BLaER1 (cell line): ENCODE measurements at regions not wholly inside any gene's neighbourhood (a gene's known extent, or its start where the extent isn't known, plus 50 kb on each side); places are given as distances from the start of the nearest gene placed in this dataset.
"Not testable (repeated sequence)": the region's sequence is repeated elsewhere in the genome, so short reads cannot be mapped to it uniquely, and the experiment has no call there.

Experiments
- H3K27ac ChIP-seq: shearing (Covaris generic); formaldehyde crosslinking; 2 replicates; pipeline ENCODE4 v1.8.1; 2022
- H3K27me3 ChIP-seq: shearing (Covaris generic); formaldehyde crosslinking; 2 replicates; pipeline ENCODE4 v1.8.1; 2022
- H3K36me3 ChIP-seq: shearing (Covaris generic); formaldehyde crosslinking; 2 replicates; pipeline ENCODE4 v1.8.1; 2022
- H3K4me1 ChIP-seq: shearing (Covaris generic); formaldehyde crosslinking; 2 replicates; pipeline ENCODE4 v1.8.1; 2022
- H3K4me2 ChIP-seq: shearing (Covaris generic); formaldehyde crosslinking; 2 replicates; pipeline ENCODE4 v1.8.1; 2022
- H3K4me3 ChIP-seq: shearing (Covaris generic); formaldehyde crosslinking; 2 replicates; pipeline ENCODE4 v1.8.1; 2022
- H3K9ac ChIP-seq: shearing (Covaris generic); formaldehyde crosslinking; 2 replicates; pipeline ENCODE4 v1.8.1; 2022
- H3K9me3 ChIP-seq: shearing (Covaris generic); formaldehyde crosslinking; 2 replicates; pipeline ENCODE4 v1.8.1; 2022
- H4K20me1 ChIP-seq: shearing (Covaris generic); formaldehyde crosslinking; 2 replicates; pipeline ENCODE4 v1.8.1; 2022
- Cebpa-rat ChIP-seq: shearing (Covaris generic); IDR thresholded peaks from 2 replicates; pipeline ENCODE4 v1.8.1; 2022

DNA sequence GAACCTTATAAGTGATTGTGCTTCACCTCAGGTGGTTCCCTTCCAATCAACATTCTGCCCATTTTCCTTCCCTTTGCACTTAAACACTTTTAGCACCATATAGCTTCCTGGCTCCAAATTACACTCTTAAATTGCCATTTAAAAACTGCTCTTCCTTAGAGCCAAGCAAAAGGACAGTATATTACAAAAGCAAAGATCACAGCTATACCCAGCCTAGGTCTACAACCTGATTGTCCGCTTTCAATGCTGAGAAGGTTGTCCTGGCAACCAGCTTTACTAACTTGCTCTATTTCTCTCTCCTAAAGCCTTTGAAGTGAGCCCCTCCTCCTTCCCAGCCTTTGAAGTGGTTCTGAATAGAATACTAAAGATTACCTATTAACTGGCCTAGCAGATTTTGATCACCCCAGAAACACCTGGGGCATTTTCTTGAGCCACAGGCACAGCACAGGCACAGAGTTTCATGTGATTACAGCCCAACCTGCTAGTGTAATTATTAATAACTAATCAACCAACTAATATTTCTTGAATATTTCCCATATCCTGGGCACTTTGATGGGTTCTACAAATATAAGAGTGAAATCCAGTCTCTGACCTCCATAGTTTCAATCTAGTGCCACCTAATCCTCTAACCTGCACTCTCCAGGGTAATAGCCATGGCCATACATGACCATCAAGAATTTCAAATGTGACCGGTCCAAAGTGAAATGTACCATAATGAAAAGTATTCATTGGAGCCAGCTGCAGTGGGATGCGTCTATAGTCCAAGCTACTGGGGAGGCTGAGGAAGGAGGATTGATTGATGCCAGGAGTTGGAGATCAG is 63.6 kb upstream of the TRIM24 start:
- Histone ChIP-seq H3K4me1 (peaks cover 6% of the 10 kb centered on the region; the same call in 1 of the 2 replicates), H3K27me3 (no peaks in the 10 kb centered on the region), H3K36me3 (no peaks in the 10 kb centered on the region), H3K27ac (no peak overlapping the region), H3K9ac (no peak overlapping the region), H4K20me1 (no peaks in the 10 kb centered on the region), H3K4me2 (no peak overlapping the region), H3K4me3 (no peak overlapping the region), H3K9me3 (peaks cover 5% of the 10 kb centered on the region; the same call in 1 of the 2 replicates)
- TF ChIP-seq Cebpa-rat: no peak

DNA sequence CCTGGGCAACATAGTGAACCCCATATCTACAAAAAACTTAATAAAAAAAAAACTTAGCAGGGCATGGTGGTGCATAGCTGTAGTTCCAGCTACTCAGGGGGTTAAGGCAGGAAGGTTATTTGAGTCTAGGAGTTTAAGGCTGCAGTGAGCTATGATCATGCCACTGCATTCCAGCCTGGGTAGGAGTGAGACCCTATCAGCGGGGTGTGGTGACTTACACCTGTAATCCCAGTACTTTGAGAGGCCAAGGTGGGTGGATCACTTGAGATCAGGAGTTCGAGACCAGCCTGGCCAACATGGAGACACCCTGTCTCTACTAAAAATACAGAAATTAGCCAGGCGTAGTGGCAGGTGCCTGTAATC is 63.0 kb upstream of the TRIM24 start:
- H4K20me1 ChIP-seq, H3K9me3 ChIP-seq, H3K4me2 ChIP-seq, H3K36me3 ChIP-seq, H3K4me1 ChIP-seq, H3K4me3 ChIP-seq, H3K27ac ChIP-seq, H3K27me3 ChIP-seq, H3K9ac ChIP-seq: not testable (repeated sequence)

DNA sequence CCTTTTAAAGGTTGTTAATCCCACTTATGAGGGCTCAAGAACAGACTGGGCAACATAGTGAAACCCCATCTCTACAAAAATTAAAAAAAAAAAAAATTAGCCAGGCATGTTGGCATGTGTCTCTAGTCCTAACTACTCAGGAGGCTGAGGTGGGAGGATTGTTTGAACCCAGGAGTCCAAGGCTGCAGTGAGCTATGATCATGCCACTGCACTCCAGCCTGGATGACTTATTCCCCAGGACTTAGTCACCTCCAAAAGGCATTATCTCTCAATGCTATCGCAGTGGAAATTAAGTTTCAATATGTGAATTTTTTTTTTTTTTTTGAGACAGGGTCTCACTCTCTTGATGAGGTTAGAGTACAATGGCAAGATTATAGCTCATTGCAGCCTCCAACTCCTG is 61.2 kb upstream of the TRIM24 start:
- H4K20me1 ChIP-seq: no peaks in the 10 kb centered on the region
- H3K36me3 ChIP-seq: no peaks in the 10 kb centered on the region
- no peak overlapping the region for H3K9ac ChIP-seq
- no peaks in the 10 kb centered on the region for H3K4me1 ChIP-seq
- H3K27ac ChIP-seq: no peak overlapping the region
- no peak overlapping the region for H3K4me3 ChIP-seq
- TF ChIP-seq Cebpa-rat: no peak
- no peak overlapping the region for H3K4me2 ChIP-seq
- H3K9me3 ChIP-seq: peaks cover 4% of the 10 kb centered on the region; the same call in 1 of the 2 replicates
- H3K27me3 ChIP-seq: no peaks in the 10 kb centered on the region

DNA sequence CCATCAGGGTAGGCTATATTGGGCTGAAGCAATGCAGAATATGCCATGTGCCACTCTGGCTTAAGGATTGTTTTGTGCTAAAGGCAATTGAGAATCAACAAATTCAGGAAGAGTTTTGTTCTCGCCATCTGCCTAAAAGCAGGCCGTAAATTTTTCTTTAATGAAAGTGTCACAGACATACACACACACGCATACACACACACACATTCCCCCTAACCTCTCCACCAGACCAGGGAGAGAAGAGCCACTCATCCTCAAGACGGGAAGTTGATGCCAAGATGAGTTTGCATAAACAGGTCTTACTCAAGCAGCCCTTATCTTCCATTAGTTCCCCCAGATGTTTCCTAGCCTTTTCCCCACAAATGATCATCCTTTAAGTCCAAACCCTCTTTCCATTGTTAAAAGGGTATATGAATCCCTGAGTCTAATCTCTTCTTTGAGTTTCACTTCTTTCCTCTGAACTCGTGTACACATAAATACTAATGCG is 59.6 kb upstream of the TRIM24 start:
- H3K27me3 ChIP-seq: no peaks in the 10 kb centered on the region
- H3K4me2 ChIP-seq: no peak overlapping the region
- no peak for TF ChIP-seq Cebpa-rat
- no peaks in the 10 kb centered on the region for H3K36me3 ChIP-seq
- H3K4me1 ChIP-seq: no peaks in the 10 kb centered on the region
- H3K4me3 ChIP-seq: no peak overlapping the region
- H4K20me1 ChIP-seq: no peaks in the 10 kb centered on the region
- no peak overlapping the region for H3K9ac ChIP-seq
- H3K27ac ChIP-seq: no peak overlapping the region
- no peaks in the 10 kb centered on the region for H3K9me3 ChIP-seq

DNA sequence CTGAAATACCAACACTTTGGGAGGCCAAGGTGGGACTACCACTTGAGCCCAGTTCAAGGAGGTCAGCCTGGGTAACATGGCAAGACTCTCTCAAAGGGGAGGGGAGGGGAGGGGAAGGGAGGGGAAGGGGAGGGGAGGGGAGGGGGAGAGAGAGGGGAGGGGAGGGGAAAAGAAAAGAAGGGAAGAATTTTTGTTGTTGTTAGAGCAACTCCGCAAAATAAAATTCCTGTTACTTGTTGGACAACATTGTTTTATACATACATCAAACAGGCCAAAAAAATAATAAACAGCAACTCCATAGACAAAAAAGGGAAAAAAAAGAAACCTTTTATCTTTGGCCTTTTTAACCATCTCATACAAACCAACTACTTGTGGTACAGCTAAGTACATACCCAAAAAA is 57.3 kb upstream of the TRIM24 start:
- no peak overlapping the region for H3K4me2 ChIP-seq
- H3K36me3 ChIP-seq: no peaks in the 10 kb centered on the region
- H4K20me1 ChIP-seq: no peaks in the 10 kb centered on the region
- H3K4me3 ChIP-seq: no peak overlapping the region
- no peak overlapping the region for H3K9ac ChIP-seq
- no peak overlapping the region for H3K27ac ChIP-seq
- peaks cover 1% of the 10 kb centered on the region for H3K4me1 ChIP-seq
- TF ChIP-seq Cebpa-rat: no peak
- no peaks in the 10 kb centered on the region for H3K9me3 ChIP-seq
- H3K27me3 ChIP-seq: no peaks in the 10 kb centered on the region

DNA sequence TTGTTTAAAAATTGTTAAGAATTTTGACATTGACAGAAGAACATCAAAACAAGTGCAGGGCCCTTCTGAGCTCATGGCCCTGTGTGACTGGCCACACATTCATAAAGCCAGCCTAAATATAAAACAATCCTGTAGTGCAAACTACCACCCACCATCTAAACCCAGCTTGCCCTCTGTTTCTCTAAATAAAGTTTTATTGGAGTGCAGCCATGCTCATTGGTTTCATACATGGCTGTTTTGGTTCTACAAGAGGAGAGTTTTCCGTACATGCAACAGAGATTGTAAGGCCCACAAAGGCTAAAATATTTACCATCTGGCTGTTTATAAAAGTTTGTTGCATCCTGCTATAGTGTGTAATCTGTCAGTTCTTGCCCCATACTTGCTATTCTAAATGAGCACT is 54.6 kb upstream of the TRIM24 start:
- Histone ChIP-seq H3K27me3 (no peaks in the 10 kb centered on the region), H3K9me3 (no peaks in the 10 kb centered on the region), H3K4me3 (no peak overlapping the region), H4K20me1 (no peaks in the 10 kb centered on the region), H3K9ac (no peak overlapping the region), H3K4me2 (no peak overlapping the region), H3K36me3 (no peaks in the 10 kb centered on the region), H3K4me1 (peaks cover 8% of the 10 kb centered on the region), H3K27ac (no peak overlapping the region)
- TF ChIP-seq Cebpa-rat: no peak

DNA sequence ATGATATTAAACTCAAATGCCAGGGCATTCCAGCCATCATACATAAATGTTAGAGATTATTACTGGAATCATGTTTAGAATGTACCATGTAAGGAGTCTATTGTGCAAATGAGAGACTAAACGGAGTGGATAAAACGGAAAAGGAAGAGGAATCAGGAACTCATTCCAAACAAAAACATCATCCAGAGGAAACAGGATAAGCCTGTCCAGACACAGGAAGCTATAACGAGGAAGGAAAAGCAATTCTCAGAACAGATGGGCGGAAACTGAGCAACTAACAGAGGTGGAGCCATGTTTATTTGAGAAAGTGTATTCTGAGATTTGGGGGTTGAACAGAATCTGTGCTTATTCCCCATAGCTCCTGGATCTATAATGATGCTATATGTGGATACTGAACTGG is 52.3 kb upstream of the TRIM24 start:
- no peak overlapping the region for H3K27ac ChIP-seq
- no peak overlapping the region for H3K9ac ChIP-seq
- no peaks in the 10 kb centered on the region for H3K9me3 ChIP-seq
- no peaks in the 10 kb centered on the region for H3K36me3 ChIP-seq
- 0 out of 2 replicates have a peak overlapping the region, but pooled peaks have one; percentile 1 for H3K4me2 ChIP-seq
- peaks cover 8% of the 10 kb centered on the region for H3K4me1 ChIP-seq
- no peak overlapping the region for H3K4me3 ChIP-seq
- no peaks in the 10 kb centered on the region for H3K27me3 ChIP-seq
- H4K20me1 ChIP-seq: no peaks in the 10 kb centered on the region
- TF ChIP-seq Cebpa-rat: no peak
